NCI-H748 (cell line): ENCODE measurements at regions not wholly inside any gene's neighbourhood (a gene's known extent, or its start where the extent isn't known, plus 50 kb on each side); places are given as distances from the start of the nearest gene placed in this dataset.
A peak's percentile ranks its signal among the peaks of the same experiment; 100 is the strongest.

Experiments
- DNase-seq: peaks from one replicate; lab custom pipeline; 2025; ENCODE audit not compliant: unreplicated experiment; lab: John Stamatoyannopoulos, UW

- no peak for DNase-seq
Observed at GRCh38 chr1:221865808-221866207, 123.9 kb upstream of the DUSP10 start.

GRCh38 chr1:221863635-221864034 lies 121.7 kb upstream of the DUSP10 start:
- DNase-seq = no peak

GRCh38 chr1:221862971-221863370 lies 121.1 kb upstream of the DUSP10 start:
- DNase-seq = no peak

- DNase-seq = no peak
Observed at GRCh38 chr1:221858818-221859611, 117.1 kb upstream of the DUSP10 start.

GRCh38 chr1:221857094-221857444 lies 115.2 kb upstream of the DUSP10 start:
- peak; percentile 19 for DNase-seq

- DNase-seq = no peak
Observed at GRCh38 chr1:221856228-221857093, 114.6 kb upstream of the DUSP10 start.

- DNase-seq = no peak
Observed at GRCh38 chr1:221855156-221855555, 113.3 kb upstream of the DUSP10 start.

- no peak for DNase-seq
Observed at GRCh38 chr1:221851336-221851735, 109.4 kb upstream of the DUSP10 start.

GRCh38 chr1:221850470-221851187 lies 108.7 kb upstream of the DUSP10 start:
- DNase-seq = peak; percentile 14

- DNase-seq = no peak
Observed at GRCh38 chr1:221849897-221850296, 108.0 kb upstream of the DUSP10 start.

- no peak for DNase-seq
Observed at GRCh38 chr1:221849110-221849509, 107.2 kb upstream of the DUSP10 start.

GRCh38 chr1:221847676-221848075 lies 105.8 kb upstream of the DUSP10 start:
- no peak for DNase-seq

- DNase-seq = peak; percentile 84
Observed at GRCh38 chr1:221845650-221846371, 103.9 kb upstream of the DUSP10 start.

GRCh38 chr1:221841983-221842335 lies 100.1 kb upstream of the DUSP10 start:
- no peak for DNase-seq

- no peak for DNase-seq
Observed at GRCh38 chr1:221841251-221841982, 99.5 kb upstream of the DUSP10 start.

- no peak for DNase-seq
Observed at GRCh38 chr1:221840511-221841243, 98.8 kb upstream of the DUSP10 start.

GRCh38 chr1:221839782-221840395 lies 98.0 kb upstream of the DUSP10 start:
- DNase-seq = no peak

- DNase-seq = no peak
Observed at GRCh38 chr1:221839321-221839720, 97.4 kb upstream of the DUSP10 start.

GRCh38 chr1:221837896-221838295 lies 96.0 kb upstream of the DUSP10 start:
- no peak for DNase-seq
